HepG2 (cell line): ENCODE measurements at regions not wholly inside any gene's neighbourhood (a gene's known extent, or its start where the extent isn't known, plus 50 kb on each side); places are given as distances from the start of the nearest gene placed in this dataset.

Source experiments
- ATF3 ChIP-seq: sonication (generic); formaldehyde crosslinking; IDR thresholded peaks from 2 replicates; pipeline ENCODE4 v1.4.0; 2020; ENCODE audit warnings: missing genetic modification reagents
- MTERF4 ChIP-seq: sonication (generic); formaldehyde crosslinking; IDR thresholded peaks from 2 replicates; pipeline ENCODE4 v1.8.0; 2023; ENCODE audit warnings: mild to moderate bottlenecking, missing genetic modification reagents

GRCh38 chr2:239642406-239643004 is 241.7 kb upstream of the HDAC4 start:
- TF ChIP-seq MTERF4 (CRISPR knock-in tag) (no peak), ATF3 (CRISPR knock-in tag) (no peak)
